Keratinocyte (primary cell): ENCODE measurements at regions not wholly inside any gene's neighbourhood (a gene's known extent, or its start where the extent isn't known, plus 50 kb on each side); places are given as distances from the start of the nearest gene placed in this dataset.

Source experiments
- EZH2 ChIP-seq: IDR thresholded peaks from one replicate; pipeline ENCODE4 v1.6.1; 2012; ENCODE audit warnings: inconsistent platforms, mild to moderate bottlenecking, low read length, moderate library complexity
- TF ChIP-seq, protein P1 (sequence below), 3 experiments: IDR thresholded peaks in 1 of 3; conservative IDR thresholded peaks in 1 of 3; optimal IDR thresholded peaks in 1 of 3; 2 replicates in 2 of 3; 3 replicates in 1 of 3; pipeline versions ENCODE3 to v1.5.1; 2011; ENCODE audit warnings: low read length in 3 of 3, mild to moderate bottlenecking in 3 of 3, moderate library complexity in 2 of 3, control low read depth in 1 of 3, inconsistent platforms in 1 of 3; ENCODE audit not compliant: insufficient read depth in 2 of 3; ENCODE audit errors: extremely low read depth in 1 of 3

DNA sequence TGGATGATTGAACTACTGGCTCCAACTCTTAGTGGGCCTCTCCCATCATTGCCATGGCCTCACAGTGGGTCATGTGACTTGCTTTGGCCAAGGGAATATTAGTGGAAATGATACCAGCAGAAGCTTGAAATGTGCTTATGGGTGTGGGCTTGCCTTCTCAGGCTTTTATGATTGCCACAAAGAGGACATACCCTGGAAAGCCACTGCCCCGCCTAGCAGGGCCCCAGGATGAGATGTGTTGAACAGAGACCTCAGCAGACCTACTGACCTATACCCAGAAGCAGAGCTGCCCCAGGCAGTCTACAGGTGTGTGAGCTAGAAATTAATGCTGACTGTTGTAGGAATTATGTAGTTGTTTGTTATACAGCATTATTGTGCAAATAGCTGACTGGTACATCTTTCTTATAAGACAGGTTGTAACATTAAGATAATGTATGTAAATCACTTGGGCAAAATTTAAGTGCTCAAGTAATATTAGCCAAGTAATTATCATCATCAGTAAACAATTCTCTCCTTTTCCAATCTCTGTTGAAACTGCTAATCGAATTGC, 67.8 kb upstream of the CDH5 start:
- TF ChIP-seq, protein P1, sequence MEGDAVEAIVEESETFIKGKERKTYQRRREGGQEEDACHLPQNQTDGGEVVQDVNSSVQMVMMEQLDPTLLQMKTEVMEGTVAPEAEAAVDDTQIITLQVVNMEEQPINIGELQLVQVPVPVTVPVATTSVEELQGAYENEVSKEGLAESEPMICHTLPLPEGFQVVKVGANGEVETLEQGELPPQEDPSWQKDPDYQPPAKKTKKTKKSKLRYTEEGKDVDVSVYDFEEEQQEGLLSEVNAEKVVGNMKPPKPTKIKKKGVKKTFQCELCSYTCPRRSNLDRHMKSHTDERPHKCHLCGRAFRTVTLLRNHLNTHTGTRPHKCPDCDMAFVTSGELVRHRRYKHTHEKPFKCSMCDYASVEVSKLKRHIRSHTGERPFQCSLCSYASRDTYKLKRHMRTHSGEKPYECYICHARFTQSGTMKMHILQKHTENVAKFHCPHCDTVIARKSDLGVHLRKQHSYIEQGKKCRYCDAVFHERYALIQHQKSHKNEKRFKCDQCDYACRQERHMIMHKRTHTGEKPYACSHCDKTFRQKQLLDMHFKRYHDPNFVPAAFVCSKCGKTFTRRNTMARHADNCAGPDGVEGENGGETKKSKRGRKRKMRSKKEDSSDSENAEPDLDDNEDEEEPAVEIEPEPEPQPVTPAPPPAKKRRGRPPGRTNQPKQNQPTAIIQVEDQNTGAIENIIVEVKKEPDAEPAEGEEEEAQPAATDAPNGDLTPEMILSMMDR (optimal IDR thresholded peaks at IDR 0.05 in 1 of 3, IDR thresholded peaks at IDR 0.05 in 1 of 3, conservative IDR thresholded peaks at IDR 0.05 in 1 of 3; ENCODE audit: extremely low read depth in 1 of 3, insufficient read depth in 2 of 3, low read length in 3 of 3) = no peak
- TF ChIP-seq EZH2 = no peak
